Activated B cell treated with CpG ODN at 0.5 μM for 24 hours (primary cell): ENCODE measurements at regions not wholly inside any gene's neighbourhood (a gene's known extent, or its start where the extent isn't known, plus 50 kb on each side); places are given as distances from the start of the nearest gene placed in this dataset.
A peak's percentile ranks its signal among the peaks of the same experiment; 100 is the strongest.

ENCODE experiments used
- ATAC-seq: fragments of 200-7000 bp; cut with Tn5 transposase; one replicate; pipeline ENCODE4 v1.10.0; 2021; ENCODE audit warnings: low read depth, mild to moderate bottlenecking, moderate library complexity
- CTCF ChIA-PET: fragments of 350-600 bp; sonication (Branson Sonifier 250); formaldehyde crosslinking; loops from one replicate; lab custom pipeline; 2021; ENCODE audit warnings: antibody characterized with exemption; lab: Charles Lee
- POLR2A ChIA-PET: fragments of 350-600 bp; sonication (Branson Sonifier 250); formaldehyde crosslinking; loops from one replicate; lab custom pipeline; 2021; ENCODE audit warnings: antibody characterized with exemption; lab: Charles Lee
- DNase-seq: peaks from one replicate; pipeline ENCODE4 v3.0.0; 2022
- H3K27ac Mint-ChIP-seq: one replicate; pipeline ENCODE4 v1.8.0; 2020; ENCODE audit warnings: mixed read lengths
- H3K27me3 Mint-ChIP-seq: one replicate; pipeline ENCODE4 v1.8.0; 2021; ENCODE audit warnings: mixed read lengths
- H3K36me3 Mint-ChIP-seq: one replicate; pipeline ENCODE4 v1.8.0; 2021; ENCODE audit warnings: low read depth, mixed read lengths
- H3K4me1 Mint-ChIP-seq: one replicate; pipeline ENCODE4 v1.8.0; 2021; ENCODE audit warnings: mixed read lengths
- H3K4me3 Mint-ChIP-seq: one replicate; pipeline ENCODE4 v1.8.0; 2020; ENCODE audit warnings: mild to moderate bottlenecking, mixed read lengths
- H3K9me3 Mint-ChIP-seq: one replicate; pipeline ENCODE4 v1.8.0; 2020; ENCODE audit warnings: mixed read lengths
- CTCF ChIP-seq: fragments of 200-600 bp; IDR thresholded peaks from one replicate; pipeline ENCODE4 v1.8.0; 2022; ENCODE audit warnings: antibody characterized with exemption, mild to moderate bottlenecking
- intact Hi-C: fragments of 100-400 bp; cut with micrococcal nuclease; formaldehyde crosslinking; loops from one replicate; pipeline ENCODE4 v1.15.1; 2024

- ChIA-PET CTCF (no interaction called here), POLR2A (no interaction called here)
- DNase-seq (no peak), ATAC-seq (no peak)
- Mint-ChIP-seq H3K9me3 (no peaks in the 10 kb centered on the region), H3K27me3 (no peaks in the 10 kb centered on the region), H3K36me3 (no peaks in the 10 kb centered on the region), H3K27ac (no peak overlapping the region), H3K4me3 (no peak overlapping the region), H3K4me1 (peaks cover 7% of the 10 kb centered on the region)
- no peak for TF ChIP-seq CTCF
- intact Hi-C loops, result no loop called here
Observed at GRCh38 chr10:3660753-3661152, 124.3 kb downstream of the KLF6 start.

GRCh38 chr10:3659203-3659917 is 125.6 kb downstream of the KLF6 start:
- Mint-ChIP-seq H3K27ac (no peak overlapping the region), H3K4me3 (no peak overlapping the region), H3K9me3 (no peaks in the 10 kb centered on the region), H3K36me3 (no peaks in the 10 kb centered on the region), H3K27me3 (no peaks in the 10 kb centered on the region), H3K4me1 (peaks cover 18% of the 10 kb centered on the region)
- ChIA-PET POLR2A (no interaction called here), CTCF (no interaction called here)
- ATAC-seq (no peak), DNase-seq (no peak)
- TF ChIP-seq CTCF, result no peak
- intact Hi-C loops, result loop anchor here (5.0 to 10.0 kb wide), 2 partner anchors 95 to 123 kb away; no protein-coding TSS in a partner anchor

GRCh38 chr10:3658766-3659165 is 126.2 kb downstream of the KLF6 start:
- CTCF ChIA-PET, result no interaction called here
- no peak overlapping the region for H3K4me3 Mint-ChIP-seq
- no peaks in the 10 kb centered on the region for H3K9me3 Mint-ChIP-seq
- no peak for TF ChIP-seq CTCF
- no peaks in the 10 kb centered on the region for H3K27me3 Mint-ChIP-seq
- peaks cover 18% of the 10 kb centered on the region for H3K4me1 Mint-ChIP-seq
- ATAC-seq (no peak), DNase-seq (no peak)
- H3K27ac Mint-ChIP-seq, result no peak overlapping the region
- intact Hi-C loops, result loop anchor here (5.0 to 10.0 kb wide), 2 partner anchors 96 to 124 kb away; no protein-coding TSS in a partner anchor
- POLR2A ChIA-PET, result interaction anchor here (1.0 kb wide), 1 partner anchor 126 kb away, joined by 3 read pairs; the partner anchor contains the start of gene KLF6
- no peaks in the 10 kb centered on the region for H3K36me3 Mint-ChIP-seq

DNA sequence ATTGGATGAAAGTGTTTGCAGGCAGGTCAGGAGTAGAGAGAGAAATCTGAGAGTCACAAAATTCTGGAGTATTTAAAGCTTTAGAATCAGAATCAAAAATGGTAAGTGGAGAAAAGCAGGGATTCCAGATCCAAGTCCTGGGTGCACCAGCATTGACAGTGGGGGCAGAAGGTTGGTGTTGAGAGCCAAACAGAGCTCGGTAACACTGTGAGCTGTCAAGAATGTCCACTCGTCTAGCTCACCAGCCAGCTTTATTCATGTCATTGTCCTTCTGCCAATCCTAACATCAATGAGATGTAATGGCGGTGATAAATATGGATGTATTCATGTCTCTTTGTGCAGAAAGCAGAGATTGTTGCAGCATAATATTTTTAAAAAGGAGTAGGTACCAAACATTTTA is 128.8 kb downstream of the KLF6 start:
- ChIA-PET POLR2A (interaction anchor here (0.9 to 1.8 kb wide), 3 partner anchors 9 to 129 kb away, joined by 3 to 10 read pairs (median 3); partner anchors contain the start of gene KLF6), CTCF (no interaction called here)
- no peaks in the 10 kb centered on the region for H3K36me3 Mint-ChIP-seq
- ATAC-seq (no peak), DNase-seq (no peak)
- TF ChIP-seq CTCF, result no peak
- no peaks in the 10 kb centered on the region for H3K27me3 Mint-ChIP-seq
- H3K9me3 Mint-ChIP-seq, result no peaks in the 10 kb centered on the region
- intact Hi-C loops, result loop anchor here (5.0 to 10.0 kb wide), 2 partner anchors 99 to 126 kb away; no protein-coding TSS in a partner anchor
- no peak overlapping the region for H3K27ac Mint-ChIP-seq
- H3K4me1 Mint-ChIP-seq, result peaks cover 18% of the 10 kb centered on the region
- H3K4me3 Mint-ChIP-seq, result no peak overlapping the region

DNA sequence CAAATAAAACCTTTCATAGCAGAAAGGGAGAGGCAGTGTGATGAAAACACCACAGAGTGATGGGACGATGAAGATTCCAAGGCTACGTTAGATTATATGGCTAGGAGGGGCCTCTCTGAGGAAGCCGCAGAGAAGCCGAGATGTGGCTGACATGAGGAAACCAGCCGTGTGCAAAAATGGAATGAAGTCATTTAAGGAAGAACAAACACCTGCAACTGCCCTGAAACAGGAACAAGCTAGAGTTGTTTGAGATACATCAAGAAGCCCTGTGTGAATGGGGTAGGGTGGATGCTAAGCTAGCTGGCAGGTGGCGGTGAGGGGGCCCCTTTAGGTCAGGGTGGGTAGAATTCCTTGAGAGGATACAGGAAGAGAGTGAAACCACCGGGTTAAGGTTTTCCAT is 129.5 kb downstream of the KLF6 start:
- CTCF ChIA-PET, result no interaction called here
- no peaks in the 10 kb centered on the region for H3K9me3 Mint-ChIP-seq
- peaks cover 18% of the 10 kb centered on the region for H3K4me1 Mint-ChIP-seq
- H3K4me3 Mint-ChIP-seq, result peak overlapping the region; percentile 53
- no peaks in the 10 kb centered on the region for H3K36me3 Mint-ChIP-seq
- no peak for TF ChIP-seq CTCF
- intact Hi-C loops, result loop anchor here (5.0 to 10.0 kb wide), 2 partner anchors 99 to 127 kb away; no protein-coding TSS in a partner anchor
- DNase-seq (no peak), ATAC-seq (peak; percentile 84)
- POLR2A ChIA-PET, result interaction anchor here (0.9 to 1.8 kb wide), 4 partner anchors 9 to 130 kb away, joined by 3 to 10 read pairs (median 4); partner anchors contain the start of gene KLF6
- peak overlapping the region; percentile 69 for H3K27ac Mint-ChIP-seq
- H3K27me3 Mint-ChIP-seq, result no peaks in the 10 kb centered on the region
